Ishikawa (cell line): ENCODE measurements at regions not wholly inside any gene's neighbourhood (a gene's known extent, or its start where the extent isn't known, plus 50 kb on each side); places are given as distances from the start of the nearest gene placed in this dataset.

Experiments
- CEBPB ChIP-seq: IDR thresholded peaks from 2 replicates; pipeline ENCODE4 v1.6.1; 2012
- CREB1 ChIP-seq: IDR thresholded peaks from 2 replicates; pipeline ENCODE4 v1.6.1; 2012; ENCODE audit warnings: low read depth
- EGR1 ChIP-seq: IDR thresholded peaks from 2 replicates; pipeline ENCODE4 v1.6.1; 2012
- EP300 ChIP-seq: IDR thresholded peaks from 2 replicates; pipeline ENCODE4 v1.6.1; 2012; ENCODE audit warnings: borderline replicate concordance
- FOXM1 ChIP-seq: IDR thresholded peaks from 2 replicates; pipeline ENCODE4 v1.6.1; 2012; ENCODE audit warnings: low read depth, borderline replicate concordance
- RAD21 ChIP-seq: IDR thresholded peaks from 2 replicates; pipeline ENCODE4 v1.6.1; 2012; ENCODE audit warnings: low read depth
- TAF1 ChIP-seq: IDR thresholded peaks from 2 replicates; pipeline ENCODE4 v1.6.1; 2012; ENCODE audit warnings: low read depth, mild to moderate bottlenecking
- TCF12 ChIP-seq: IDR thresholded peaks from 2 replicates; pipeline ENCODE4 v1.6.1; 2012; ENCODE audit warnings: low read depth
- TEAD4 ChIP-seq: IDR thresholded peaks from 2 replicates; pipeline ENCODE4 v1.6.1; 2012
- YY1 ChIP-seq: IDR thresholded peaks from 2 replicates; pipeline ENCODE4 v1.6.1; 2012; ENCODE audit warnings: low read depth
- TF ChIP-seq, protein P1 (sequence below): IDR thresholded peaks from 2 replicates; pipeline ENCODE4 v1.6.1; 2012; ENCODE audit warnings: low read depth, mild to moderate bottlenecking
- TF ChIP-seq, protein P2 (sequence below): IDR thresholded peaks from 2 replicates; pipeline ENCODE4 v1.6.1; 2012

DNA sequence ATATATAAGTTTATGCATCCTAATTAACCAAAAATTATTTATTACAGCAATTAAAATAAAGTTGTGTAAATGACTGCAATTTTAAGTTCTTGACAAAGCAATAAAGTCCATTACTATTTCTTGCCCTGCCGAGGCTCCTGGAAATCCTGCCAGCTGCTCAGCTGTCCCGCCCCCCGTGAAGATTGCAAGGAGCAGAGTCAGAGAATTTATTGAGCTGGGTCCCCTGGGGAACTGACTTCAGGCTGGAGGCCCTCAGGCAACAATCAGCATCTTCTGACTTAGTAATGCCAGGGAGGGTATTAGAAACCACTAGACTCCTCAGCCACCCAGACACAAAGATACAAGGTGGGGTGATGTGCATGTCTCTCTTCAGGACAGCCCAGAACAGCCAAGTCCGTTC lies 92.3 kb downstream of the EDN3 start:
- no peak for TF ChIP-seq CEBPB
- TF ChIP-seq EP300, result no peak
- TF ChIP-seq YY1, result no peak
- TF ChIP-seq, protein P1, sequence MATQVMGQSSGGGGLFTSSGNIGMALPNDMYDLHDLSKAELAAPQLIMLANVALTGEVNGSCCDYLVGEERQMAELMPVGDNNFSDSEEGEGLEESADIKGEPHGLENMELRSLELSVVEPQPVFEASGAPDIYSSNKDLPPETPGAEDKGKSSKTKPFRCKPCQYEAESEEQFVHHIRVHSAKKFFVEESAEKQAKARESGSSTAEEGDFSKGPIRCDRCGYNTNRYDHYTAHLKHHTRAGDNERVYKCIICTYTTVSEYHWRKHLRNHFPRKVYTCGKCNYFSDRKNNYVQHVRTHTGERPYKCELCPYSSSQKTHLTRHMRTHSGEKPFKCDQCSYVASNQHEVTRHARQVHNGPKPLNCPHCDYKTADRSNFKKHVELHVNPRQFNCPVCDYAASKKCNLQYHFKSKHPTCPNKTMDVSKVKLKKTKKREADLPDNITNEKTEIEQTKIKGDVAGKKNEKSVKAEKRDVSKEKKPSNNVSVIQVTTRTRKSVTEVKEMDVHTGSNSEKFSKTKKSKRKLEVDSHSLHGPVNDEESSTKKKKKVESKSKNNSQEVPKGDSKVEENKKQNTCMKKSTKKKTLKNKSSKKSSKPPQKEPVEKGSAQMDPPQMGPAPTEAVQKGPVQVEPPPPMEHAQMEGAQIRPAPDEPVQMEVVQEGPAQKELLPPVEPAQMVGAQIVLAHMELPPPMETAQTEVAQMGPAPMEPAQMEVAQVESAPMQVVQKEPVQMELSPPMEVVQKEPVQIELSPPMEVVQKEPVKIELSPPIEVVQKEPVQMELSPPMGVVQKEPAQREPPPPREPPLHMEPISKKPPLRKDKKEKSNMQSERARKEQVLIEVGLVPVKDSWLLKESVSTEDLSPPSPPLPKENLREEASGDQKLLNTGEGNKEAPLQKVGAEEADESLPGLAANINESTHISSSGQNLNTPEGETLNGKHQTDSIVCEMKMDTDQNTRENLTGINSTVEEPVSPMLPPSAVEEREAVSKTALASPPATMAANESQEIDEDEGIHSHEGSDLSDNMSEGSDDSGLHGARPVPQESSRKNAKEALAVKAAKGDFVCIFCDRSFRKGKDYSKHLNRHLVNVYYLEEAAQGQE, result no peak
- no peak for TF ChIP-seq TAF1
- no peak for TF ChIP-seq EGR1
- TF ChIP-seq, protein P2, sequence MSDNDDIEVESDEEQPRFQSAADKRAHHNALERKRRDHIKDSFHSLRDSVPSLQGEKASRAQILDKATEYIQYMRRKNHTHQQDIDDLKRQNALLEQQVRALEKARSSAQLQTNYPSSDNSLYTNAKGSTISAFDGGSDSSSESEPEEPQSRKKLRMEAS, result no peak
- TF ChIP-seq TEAD4, result no peak
- TF ChIP-seq RAD21, result no peak
- no peak for TF ChIP-seq CREB1
- TF ChIP-seq TCF12, result no peak
- TF ChIP-seq FOXM1, result no peak
